ENCODE measurements at regions not wholly inside any gene's neighbourhood (a gene's known extent, or its start where the extent isn't known, plus 50 kb on each side); places are given as distances from the start of the nearest gene placed in this dataset.

- Mint-ChIP-seq H3K4me3 (no peak overlapping the region), H3K4me1 (no peaks in the 10 kb centered on the region), H3K27ac (no peak overlapping the region), H3K36me3 (no peaks in the 10 kb centered on the region), H3K9me3 (peaks cover 9% of the 10 kb centered on the region)
- ATAC-seq (no peak), DNase-seq (ENCODE audit: low spot score in 2 of 2) (no peak)
Measured at GRCh38 chr4:135718019-135718418, 1516.4 kb upstream of the PABPC4L start.

GRCh38 chr4:135705343-135705742 lies 1503.8 kb upstream of the PABPC4L start:
- Mint-ChIP-seq H3K4me1 (no peaks in the 10 kb centered on the region), H3K27ac (no peak overlapping the region), H3K4me3 (no peak overlapping the region), H3K9me3 (peaks cover 4% of the 10 kb centered on the region), H3K36me3 (no peaks in the 10 kb centered on the region)
- DNase-seq (ENCODE audit: low spot score in 2 of 2) (no peak), ATAC-seq (no peak)

GRCh38 chr4:135694066-135694465 lies 1492.5 kb upstream of the PABPC4L start:
- Mint-ChIP-seq H3K4me1 (no peaks in the 10 kb centered on the region), H3K27ac (no peak overlapping the region), H3K36me3 (no peaks in the 10 kb centered on the region), H3K4me3 (no peak overlapping the region), H3K9me3 (peaks cover 20% of the 10 kb centered on the region)
- no peak for ATAC-seq
- no peak for DNase-seq (ENCODE audit: low spot score in 2 of 2)

- ATAC-seq (no peak), DNase-seq (ENCODE audit: low spot score in 2 of 2) (no peak)
- H3K27ac Mint-ChIP-seq: no peak overlapping the region
- H3K4me1 Mint-ChIP-seq: no peaks in the 10 kb centered on the region
- H3K9me3 Mint-ChIP-seq: peaks cover 10% of the 10 kb centered on the region
- no peak overlapping the region for H3K4me3 Mint-ChIP-seq
- no peaks in the 10 kb centered on the region for H3K36me3 Mint-ChIP-seq
Measured at GRCh38 chr4:135684001-135684400, 1482.4 kb upstream of the PABPC4L start.

- peaks cover 23% of the 10 kb centered on the region for H3K9me3 Mint-ChIP-seq
- no peak for DNase-seq (ENCODE audit: low spot score in 2 of 2)
- no peaks in the 10 kb centered on the region for H3K36me3 Mint-ChIP-seq
- H3K4me1 Mint-ChIP-seq: no peaks in the 10 kb centered on the region
- ATAC-seq: no peak
- no peak overlapping the region for H3K4me3 Mint-ChIP-seq
- H3K27ac Mint-ChIP-seq: no peak overlapping the region
Measured at GRCh38 chr4:135672202-135672601, 1470.6 kb upstream of the PABPC4L start.

- Mint-ChIP-seq H3K4me1 (no peaks in the 10 kb centered on the region), H3K9me3 (peaks cover 32% of the 10 kb centered on the region), H3K27ac (no peak overlapping the region), H3K4me3 (no peak overlapping the region), H3K36me3 (no peaks in the 10 kb centered on the region)
- no peak for ATAC-seq
- DNase-seq (ENCODE audit: low spot score in 2 of 2): no peak
Measured at GRCh38 chr4:135670548-135670947, 1469.0 kb upstream of the PABPC4L start.

Measured in stimulated activated effector memory CD8-positive, alpha-beta T cell treated with anti-CD3 and anti-CD28 coated beads, Interleukin-12 subunit alpha, Interleukin-12 subunit beta, amount 100 ng/mL, for 72 hours (primary cell).